ENCODE measurements at regions not wholly inside any gene's neighbourhood (a gene's known extent, or its start where the extent isn't known, plus 50 kb on each side); places are given as distances from the start of the nearest gene placed in this dataset.

- TF ChIP-seq EZH2 (IDR thresholded peaks at IDR 0.05; ENCODE audit: borderline replicate concordance, insufficient read depth, low read length, poor library complexity, severe bottlenecking) (no peak), RAD21 (conservative IDR thresholded peaks at IDR 0.05) (no peak), CTCF (IDR thresholded peaks at IDR 0.05; ENCODE audit: poor library complexity, severe bottlenecking) (no peak), POLR2AphosphoS5 (IDR thresholded peaks at IDR 0.05) (no peak), MXI1 (conservative IDR thresholded peaks at IDR 0.05; ENCODE audit: poor library complexity, severe bottlenecking) (no peak), TAF1 (IDR thresholded peaks at IDR 0.05; ENCODE audit: low read depth) (no peak)
These were observed 160.1 kb downstream of the FBLN2 start for GRCh38 chr3:13708871-13709595.

All from neural cell (in vitro differentiated cells).